ENCODE measurements at regions not wholly inside any gene's neighbourhood (a gene's known extent, or its start where the extent isn't known, plus 50 kb on each side); places are given as distances from the start of the nearest gene placed in this dataset.

- intact Hi-C loops (cut with micrococcal nuclease): no loop called here
- ATAC-seq (ENCODE audit: low read depth) (no peak), DNase-seq (no peak)
- ChIA-PET POLR2A (interaction anchor here (0.5 kb wide), 1 partner anchor 95 kb away, joined by 6 read pairs; no protein-coding TSS in a partner anchor), CTCF (no interaction called here)
- peaks cover 8% of the 10 kb centered on the region for H3K4me1 Mint-ChIP-seq
- no peaks in the 10 kb centered on the region for H3K36me3 Mint-ChIP-seq (ENCODE audit: low read depth)
- H3K9me3 Mint-ChIP-seq: peaks cover 2% of the 10 kb centered on the region
- TF ChIP-seq CTCF (IDR thresholded peaks at IDR 0.05): no peak
- no peak overlapping the region for H3K27ac Mint-ChIP-seq
- H3K27me3 Mint-ChIP-seq: peaks cover 2% of the 10 kb centered on the region
- no peak overlapping the region for H3K4me3 Mint-ChIP-seq
These were observed 56.9 kb upstream of the VOPP1 start for GRCh38 chr7:55629051-55629677.

- peaks cover 2% of the 10 kb centered on the region for H3K9me3 Mint-ChIP-seq
- ChIA-PET CTCF (no interaction called here), POLR2A (no interaction called here)
- peaks cover 8% of the 10 kb centered on the region for H3K4me1 Mint-ChIP-seq
- H3K27me3 Mint-ChIP-seq: peaks cover 5% of the 10 kb centered on the region
- H3K27ac Mint-ChIP-seq: no peak overlapping the region
- no peak overlapping the region for H3K4me3 Mint-ChIP-seq
- H3K36me3 Mint-ChIP-seq (ENCODE audit: low read depth): no peaks in the 10 kb centered on the region
- DNase-seq (no peak), ATAC-seq (ENCODE audit: low read depth) (no peak)
- TF ChIP-seq CTCF (IDR thresholded peaks at IDR 0.05): no peak
- intact Hi-C loops (cut with micrococcal nuclease): no loop called here
These were observed 52.5 kb upstream of the VOPP1 start for GRCh38 chr7:55624813-55625212.

- ChIA-PET CTCF (no interaction called here), POLR2A (no interaction called here)
- intact Hi-C loops (cut with micrococcal nuclease): no loop called here
- H3K4me3 Mint-ChIP-seq: no peak overlapping the region
- DNase-seq: no peak
- peaks cover 3% of the 10 kb centered on the region for H3K9me3 Mint-ChIP-seq
- TF ChIP-seq CTCF (IDR thresholded peaks at IDR 0.05): no peak
- H3K27me3 Mint-ChIP-seq: peaks cover 3% of the 10 kb centered on the region
- no peaks in the 10 kb centered on the region for H3K4me1 Mint-ChIP-seq
- H3K36me3 Mint-ChIP-seq (ENCODE audit: low read depth): no peaks in the 10 kb centered on the region
- ATAC-seq (ENCODE audit: low read depth): no peak
- H3K27ac Mint-ChIP-seq: no peak overlapping the region
These were observed 51.3 kb upstream of the VOPP1 start for GRCh38 chr7:55623617-55624016.

GRCh38 chr7:55622241-55622640, 49.9 kb upstream of the VOPP1 start:
- no peak for TF ChIP-seq CTCF (IDR thresholded peaks at IDR 0.05)
- ChIA-PET CTCF (no interaction called here), POLR2A (no interaction called here)
- no peak overlapping the region for H3K27ac Mint-ChIP-seq
- H3K9me3 Mint-ChIP-seq: peaks cover 9% of the 10 kb centered on the region
- H3K36me3 Mint-ChIP-seq (ENCODE audit: low read depth): peaks cover 2% of the 10 kb centered on the region
- peaks cover 3% of the 10 kb centered on the region for H3K27me3 Mint-ChIP-seq
- intact Hi-C loops (cut with micrococcal nuclease): no loop called here
- no peaks in the 10 kb centered on the region for H3K4me1 Mint-ChIP-seq
- DNase-seq: no peak
- no peak for ATAC-seq (ENCODE audit: low read depth)
- H3K4me3 Mint-ChIP-seq: no peak overlapping the region
